ENCODE measurements at regions not wholly inside any gene's neighbourhood (a gene's known extent, or its start where the extent isn't known, plus 50 kb on each side); places are given as distances from the start of the nearest gene placed in this dataset.

GRCh38 chr22:49151256-49152126 is 676.2 kb downstream of the BRD1 start:
- Histone ChIP-seq H3K27me3 (no peaks in the 10 kb centered on the region), H3K4me1 (ENCODE audit: insufficient read depth) (no peaks in the 10 kb centered on the region), H3K36me3 (no peaks in the 10 kb centered on the region), H3K27ac (no peak overlapping the region), H3K9me3 (no peaks in the 10 kb centered on the region), H3K4me3 (no peak overlapping the region)
- intact Hi-C loops (cut with DNase I): no loop called here
- DNase-seq: no peak
- 67 to 76% (median 70%) methylated on average over 23 to 24 of the region's 24 CpGs for whole genome bisulfite sequencing, 3 donors
- TF ChIP-seq EP300 (IDR thresholded peaks at IDR 0.05) (no peak), POLR2A (IDR thresholded peaks at IDR 0.05) (no peak)

GRCh38 chr22:49150801-49151221 is 676.9 kb downstream of the BRD1 start:
- intact Hi-C loops (cut with DNase I): no loop called here
- DNase-seq: no peak

DNA sequence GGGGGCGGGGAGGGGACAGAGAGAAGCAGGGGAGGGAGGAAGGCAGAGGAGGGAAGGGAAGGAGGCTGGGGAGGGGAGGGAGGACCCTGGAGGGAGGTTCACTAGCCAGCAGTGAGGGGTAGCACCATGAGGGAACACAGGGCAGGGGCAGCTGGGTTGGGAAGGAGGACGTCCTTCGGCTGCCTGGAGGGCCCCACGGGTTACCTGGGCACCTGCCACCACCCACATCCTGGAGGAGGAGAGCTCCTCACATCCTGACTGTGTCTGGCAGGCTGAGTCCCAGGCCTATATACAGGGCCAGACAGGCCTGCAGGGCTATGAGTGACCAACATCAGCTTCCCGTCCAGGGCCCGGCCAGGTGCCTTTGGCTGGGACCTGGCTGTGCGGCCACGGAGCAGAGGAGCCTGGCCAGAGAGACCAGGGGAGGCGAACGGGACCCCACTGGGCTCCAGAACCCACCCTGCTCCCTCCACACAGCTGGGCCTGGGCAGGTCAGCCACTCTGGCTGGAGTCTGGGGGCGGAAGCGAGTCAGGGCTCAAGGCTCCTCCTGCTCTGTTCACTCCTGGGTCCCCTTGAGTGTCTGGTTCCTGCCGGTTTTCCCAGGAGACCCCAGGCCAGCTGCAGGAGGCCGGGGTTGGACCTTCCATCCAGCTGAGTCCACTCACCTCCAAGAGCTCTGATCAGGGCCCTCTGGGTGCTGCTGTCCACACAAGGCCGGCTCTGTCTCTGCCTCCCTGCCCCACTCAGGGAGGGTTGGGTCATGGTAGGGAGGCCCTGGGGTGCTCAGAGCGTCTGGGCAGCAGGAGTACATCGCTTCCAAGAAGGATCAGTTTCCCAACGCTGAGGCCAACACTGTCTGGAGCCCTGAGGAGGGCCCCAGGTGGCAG is 677.7 kb downstream of the BRD1 start:
- no peak overlapping the region for H3K27ac ChIP-seq
- H3K9me3 ChIP-seq: no peaks in the 10 kb centered on the region
- no peaks in the 10 kb centered on the region for H3K36me3 ChIP-seq
- intact Hi-C loops (cut with DNase I): loop anchor here in 1 of 4 donors (10.0 kb wide), 1 partner anchor 65 kb away; no protein-coding TSS in a partner anchor
- TF ChIP-seq POLR2A (IDR thresholded peaks at IDR 0.05): no peak
- TF ChIP-seq EP300 (IDR thresholded peaks at IDR 0.05): no peak
- TF ChIP-seq, protein P1, sequence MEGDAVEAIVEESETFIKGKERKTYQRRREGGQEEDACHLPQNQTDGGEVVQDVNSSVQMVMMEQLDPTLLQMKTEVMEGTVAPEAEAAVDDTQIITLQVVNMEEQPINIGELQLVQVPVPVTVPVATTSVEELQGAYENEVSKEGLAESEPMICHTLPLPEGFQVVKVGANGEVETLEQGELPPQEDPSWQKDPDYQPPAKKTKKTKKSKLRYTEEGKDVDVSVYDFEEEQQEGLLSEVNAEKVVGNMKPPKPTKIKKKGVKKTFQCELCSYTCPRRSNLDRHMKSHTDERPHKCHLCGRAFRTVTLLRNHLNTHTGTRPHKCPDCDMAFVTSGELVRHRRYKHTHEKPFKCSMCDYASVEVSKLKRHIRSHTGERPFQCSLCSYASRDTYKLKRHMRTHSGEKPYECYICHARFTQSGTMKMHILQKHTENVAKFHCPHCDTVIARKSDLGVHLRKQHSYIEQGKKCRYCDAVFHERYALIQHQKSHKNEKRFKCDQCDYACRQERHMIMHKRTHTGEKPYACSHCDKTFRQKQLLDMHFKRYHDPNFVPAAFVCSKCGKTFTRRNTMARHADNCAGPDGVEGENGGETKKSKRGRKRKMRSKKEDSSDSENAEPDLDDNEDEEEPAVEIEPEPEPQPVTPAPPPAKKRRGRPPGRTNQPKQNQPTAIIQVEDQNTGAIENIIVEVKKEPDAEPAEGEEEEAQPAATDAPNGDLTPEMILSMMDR (IDR thresholded peaks at IDR 0.05): no peak
- H3K27me3 ChIP-seq: no peaks in the 10 kb centered on the region
- WGBS, 3 donors: 59 to 62% (median 59%) methylated on average over 18 of the region's 18 CpGs
- no peak for DNase-seq
- no peak overlapping the region for H3K4me3 ChIP-seq
- H3K4me1 ChIP-seq (ENCODE audit: insufficient read depth): no peaks in the 10 kb centered on the region

More at GRCh38 chr22:49150801-49151221, 676.9 kb downstream of the BRD1 start:
- no peaks in the 10 kb centered on the region for H3K4me1 ChIP-seq (ENCODE audit: insufficient read depth)
- no peaks in the 10 kb centered on the region for H3K36me3 ChIP-seq
- H3K4me3 ChIP-seq: no peak overlapping the region
- H3K27ac ChIP-seq: no peak overlapping the region
- TF ChIP-seq EP300 (IDR thresholded peaks at IDR 0.05): no peak
- TF ChIP-seq POLR2A (IDR thresholded peaks at IDR 0.05): no peak
- TF ChIP-seq, protein P1 (IDR thresholded peaks at IDR 0.05): no peak
- no peaks in the 10 kb centered on the region for H3K27me3 ChIP-seq
- H3K9me3 ChIP-seq: no peaks in the 10 kb centered on the region
- 45 to 50% (median 49%) methylated on average over 18 of the region's 18 CpGs for WGBS, 3 donors

GRCh38 chr22:49148895-49149418 is 678.7 kb downstream of the BRD1 start:
- TF ChIP-seq, protein P1 (IDR thresholded peaks at IDR 0.05): no peak
- TF ChIP-seq POLR2A (IDR thresholded peaks at IDR 0.05) (no peak), EP300 (IDR thresholded peaks at IDR 0.05) (no peak)
- Histone ChIP-seq H3K27me3 (no peaks in the 10 kb centered on the region), H3K27ac (no peak overlapping the region), H3K36me3 (no peaks in the 10 kb centered on the region), H3K9me3 (no peaks in the 10 kb centered on the region), H3K4me1 (ENCODE audit: insufficient read depth) (no peaks in the 10 kb centered on the region), H3K4me3 (no peak overlapping the region)
- intact Hi-C loops (cut with DNase I): loop anchor here in 1 of 4 donors (10.0 kb wide), 1 partner anchor 64 kb away; no protein-coding TSS in a partner anchor
- no peak for DNase-seq
- WGBS, 3 donors: 66 to 82% (median 75%) methylated on average over 10 of the region's 10 CpGs
